GM23338 (cell line): ENCODE measurements at regions not wholly inside any gene's neighbourhood (a gene's known extent, or its start where the extent isn't known, plus 50 kb on each side); places are given as distances from the start of the nearest gene placed in this dataset.

ENCODE experiments used
- ATAC-seq: fragments of 200-7000 bp; cut with Tn5 transposase; 3 replicates; pipeline ENCODE4 v1.9.1; 2020
- DNase-seq: peaks from one replicate; pipeline ENCODE4 v3.0.0-alpha.2; 2015; ENCODE audit warnings: low spot score
- H2AFZ ChIP-seq: fragments of 200-600 bp; sonication (generic); 2 replicates; pipeline ENCODE4 v1.8.0; 2016; ENCODE audit warnings: antibody characterized with exemption, mild to moderate bottlenecking, moderate library complexity
- H3F3A ChIP-seq: fragments of 200-600 bp; sonication (generic); replicated peaks from 2 replicates; pipeline ENCODE4 v1.8.0; 2017; ENCODE audit warnings: antibody characterized with exemption, mixed run types, low read depth
- H3K27ac ChIP-seq: fragments of 200-600 bp; sonication (generic); 2 replicates; pipeline ENCODE4 v1.6.1; 2016; ENCODE audit warnings: low read depth
- H3K27me3 ChIP-seq: fragments of 200-600 bp; sonication (generic); 2 replicates; pipeline ENCODE4 v1.8.0; 2016; ENCODE audit warnings: mild to moderate bottlenecking, mixed run types, moderate library complexity; ENCODE audit not compliant: insufficient read depth
- H3K36me3 ChIP-seq: fragments of 200-600 bp; sonication (generic); 2 replicates; pipeline ENCODE4 v1.8.0; 2016; ENCODE audit warnings: mild to moderate bottlenecking; ENCODE audit not compliant: insufficient read depth
- H3K4me1 ChIP-seq: fragments of 200-600 bp; sonication (generic); 2 replicates; pipeline ENCODE4 v1.8.0; 2016; ENCODE audit warnings: mild to moderate bottlenecking, moderate library complexity; ENCODE audit not compliant: insufficient read depth
- H3K4me2 ChIP-seq: fragments of 200-600 bp; sonication (generic); 2 replicates; pipeline ENCODE4 v1.7.1; 2017; ENCODE audit warnings: mixed run types
- H3K4me3 ChIP-seq: fragments of 200-600 bp; sonication (generic); 2 replicates; pipeline ENCODE4 v1.6.1; 2016; ENCODE audit warnings: mixed run types
- H3K79me2 ChIP-seq: fragments of 200-600 bp; sonication (generic); replicated peaks from 2 replicates; pipeline ENCODE4 v1.8.0; 2017; ENCODE audit warnings: mild to moderate bottlenecking; ENCODE audit not compliant: insufficient read depth
- H3K9me2 ChIP-seq: fragments of 200-600 bp; sonication (generic); 2 replicates; pipeline ENCODE4 v1.8.0; 2017; ENCODE audit not compliant: insufficient read depth
- H4K20me1 ChIP-seq: fragments of 200-600 bp; sonication (generic); replicated peaks from 2 replicates; pipeline ENCODE4 v1.8.0; 2017; ENCODE audit warnings: mild to moderate bottlenecking; ENCODE audit not compliant: insufficient read depth
- H3K27ac Mint-ChIP-seq: 2 replicates; pipeline ENCODE4 v1.8.0; 2020; ENCODE audit warnings: inconsistent platforms, mild to moderate bottlenecking, moderate library complexity, mixed read lengths
- H3K27me3 Mint-ChIP-seq: 3 replicates; pipeline ENCODE4 v1.8.0; 2022; ENCODE audit warnings: low read depth, mild to moderate bottlenecking, moderate library complexity, mixed read lengths, inconsistent platforms; ENCODE audit not compliant: insufficient read depth, poor library complexity
- H3K36me3 Mint-ChIP-seq: 3 replicates; pipeline ENCODE4 v1.8.0; 2021; ENCODE audit warnings: low read depth, mild to moderate bottlenecking, inconsistent platforms, moderate library complexity, mixed read lengths
- H3K4me1 Mint-ChIP-seq: 3 replicates; pipeline ENCODE4 v1.8.0; 2020; ENCODE audit warnings: mild to moderate bottlenecking, inconsistent platforms, mixed read lengths
- H3K4me3 Mint-ChIP-seq: 3 replicates; pipeline ENCODE4 v1.8.0; 2021; ENCODE audit warnings: moderate library complexity, mild to moderate bottlenecking, inconsistent platforms, mixed read lengths
- H3K9me3 Mint-ChIP-seq: 3 replicates; pipeline ENCODE4 v1.8.0; 2020; ENCODE audit warnings: moderate library complexity, mild to moderate bottlenecking, inconsistent platforms, mixed read lengths
- ETS1 ChIP-seq: IDR thresholded peaks from 2 replicates; pipeline ENCODE4 v1.6.1; 2016; ENCODE audit warnings: antibody characterized with exemption
- EZH2 ChIP-seq: fragments of 200-600 bp; sonication (generic); IDR thresholded peaks from one replicate; pipeline ENCODE4 v1.8.0; 2017; ENCODE audit warnings: antibody characterized with exemption, mild to moderate bottlenecking, low read depth; ENCODE audit not compliant: unreplicated experiment
- JUNB ChIP-seq: IDR thresholded peaks from one replicate; pipeline ENCODE4 v1.6.1; 2016; ENCODE audit warnings: antibody characterized with exemption; ENCODE audit not compliant: unreplicated experiment
- POLR2AphosphoS5 ChIP-seq: IDR thresholded peaks from 2 replicates; pipeline ENCODE4 v1.6.1; 2016; ENCODE audit warnings: antibody characterized with exemption, low read depth
- TF ChIP-seq, protein P1 (sequence below), 2 experiments: fragments of 200-600 bp in 1 of 2; sonication (generic) in 1 of 2; conservative IDR thresholded peaks; 2 replicates each; pipeline versions ENCODE4 v1.5.1 to v1.6.1; 2016 to 2017; ENCODE audit warnings: antibody characterized with exemption in 2 of 2, low read depth in 2 of 2, mild to moderate bottlenecking in 2 of 2, moderate library complexity in 1 of 2
- TF ChIP-seq, protein P2 (sequence below): IDR thresholded peaks from one replicate; pipeline ENCODE4 v1.6.1; 2018; ENCODE audit warnings: antibody characterized with exemption; ENCODE audit not compliant: unreplicated experiment

GRCh38 chr4:151530783-151531182 lies 121.8 kb downstream of the FHIP1A start:
- no peak overlapping the region for H3K27ac Mint-ChIP-seq
- H3K4me2 ChIP-seq: no peak overlapping the region
- H2AFZ ChIP-seq: no peak overlapping the region
- no peak for DNase-seq
- no peaks in the 10 kb centered on the region for H3K36me3 ChIP-seq
- no peaks in the 10 kb centered on the region for H3F3A ChIP-seq
- peaks cover 24% of the 10 kb centered on the region for H3K4me1 Mint-ChIP-seq
- H3K9me2 ChIP-seq: no peaks in the 10 kb centered on the region
- H3K79me2 ChIP-seq: peaks cover 37% of the 10 kb centered on the region
- no peak overlapping the region for H3K4me3 ChIP-seq
- no peak for ATAC-seq
- peaks cover 12% of the 10 kb centered on the region for H3K9me3 Mint-ChIP-seq
- no peak overlapping the region for H3K27ac ChIP-seq
- H3K4me3 Mint-ChIP-seq: no peak overlapping the region
- H3K36me3 Mint-ChIP-seq: peaks cover 20% of the 10 kb centered on the region; the same call in 2 of the 3 replicates
- H3K27me3 Mint-ChIP-seq: peaks cover 2% of the 10 kb centered on the region
- no peak for TF ChIP-seq ETS1
- TF ChIP-seq EZH2: no peak
- no peak for TF ChIP-seq JUNB
- TF ChIP-seq POLR2AphosphoS5: no peak
- TF ChIP-seq, protein P1, sequence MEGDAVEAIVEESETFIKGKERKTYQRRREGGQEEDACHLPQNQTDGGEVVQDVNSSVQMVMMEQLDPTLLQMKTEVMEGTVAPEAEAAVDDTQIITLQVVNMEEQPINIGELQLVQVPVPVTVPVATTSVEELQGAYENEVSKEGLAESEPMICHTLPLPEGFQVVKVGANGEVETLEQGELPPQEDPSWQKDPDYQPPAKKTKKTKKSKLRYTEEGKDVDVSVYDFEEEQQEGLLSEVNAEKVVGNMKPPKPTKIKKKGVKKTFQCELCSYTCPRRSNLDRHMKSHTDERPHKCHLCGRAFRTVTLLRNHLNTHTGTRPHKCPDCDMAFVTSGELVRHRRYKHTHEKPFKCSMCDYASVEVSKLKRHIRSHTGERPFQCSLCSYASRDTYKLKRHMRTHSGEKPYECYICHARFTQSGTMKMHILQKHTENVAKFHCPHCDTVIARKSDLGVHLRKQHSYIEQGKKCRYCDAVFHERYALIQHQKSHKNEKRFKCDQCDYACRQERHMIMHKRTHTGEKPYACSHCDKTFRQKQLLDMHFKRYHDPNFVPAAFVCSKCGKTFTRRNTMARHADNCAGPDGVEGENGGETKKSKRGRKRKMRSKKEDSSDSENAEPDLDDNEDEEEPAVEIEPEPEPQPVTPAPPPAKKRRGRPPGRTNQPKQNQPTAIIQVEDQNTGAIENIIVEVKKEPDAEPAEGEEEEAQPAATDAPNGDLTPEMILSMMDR (conservative IDR thresholded peaks at IDR 0.05; ENCODE audit: low read depth in 2 of 2): peak; percentile 50 to 53
- H3K27me3 ChIP-seq: no peaks in the 10 kb centered on the region
- no peaks in the 10 kb centered on the region; the same call in 1 of the 2 replicates for H4K20me1 ChIP-seq
- H3K4me1 ChIP-seq: peaks cover 7% of the 10 kb centered on the region

DNA sequence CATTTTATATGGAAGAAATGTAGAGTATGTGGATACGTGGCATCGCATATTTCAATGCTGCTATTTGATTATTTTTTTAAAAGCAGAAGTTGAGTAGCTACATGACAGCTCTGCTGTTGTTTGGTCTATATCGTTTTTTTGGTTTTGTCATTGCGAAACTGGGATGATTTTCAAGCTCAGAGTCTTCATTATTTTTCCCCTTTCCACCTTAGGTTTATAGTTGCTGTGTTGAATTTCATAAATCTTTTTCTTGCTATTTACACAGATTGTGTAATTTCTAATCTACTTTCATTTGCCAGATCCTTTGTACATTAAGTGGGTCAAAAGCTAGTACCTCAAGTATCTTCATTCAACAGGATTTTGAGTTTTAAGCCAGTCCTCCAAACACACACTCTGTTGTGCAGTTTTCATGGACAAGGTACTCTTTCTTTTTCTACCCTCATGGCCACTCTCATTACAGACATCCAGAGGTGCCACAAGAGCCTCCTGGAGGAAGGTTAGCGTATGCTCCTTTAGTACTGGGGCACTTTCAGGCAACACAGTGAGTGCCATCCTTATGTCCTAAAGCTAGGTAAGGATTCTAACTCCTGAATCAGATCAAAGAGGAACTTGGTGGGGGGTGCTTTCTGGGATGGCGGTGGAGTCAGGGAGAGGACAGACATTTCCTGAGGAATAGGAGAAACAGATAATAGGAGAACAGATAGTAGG lies 123.2 kb downstream of the FHIP1A start:
- H2AFZ ChIP-seq: no peak overlapping the region
- H3K27ac ChIP-seq: no peak overlapping the region
- peaks cover 5% of the 10 kb centered on the region for H3K9me3 Mint-ChIP-seq
- H3K4me3 ChIP-seq: no peak overlapping the region
- peaks cover 24% of the 10 kb centered on the region for H3K4me1 Mint-ChIP-seq
- DNase-seq: no peak
- H3K27me3 ChIP-seq: no peaks in the 10 kb centered on the region
- peak; percentile 71 for ATAC-seq
- H3K36me3 Mint-ChIP-seq: peaks cover 22% of the 10 kb centered on the region; the same call in 2 of the 3 replicates
- TF ChIP-seq, protein P2, sequence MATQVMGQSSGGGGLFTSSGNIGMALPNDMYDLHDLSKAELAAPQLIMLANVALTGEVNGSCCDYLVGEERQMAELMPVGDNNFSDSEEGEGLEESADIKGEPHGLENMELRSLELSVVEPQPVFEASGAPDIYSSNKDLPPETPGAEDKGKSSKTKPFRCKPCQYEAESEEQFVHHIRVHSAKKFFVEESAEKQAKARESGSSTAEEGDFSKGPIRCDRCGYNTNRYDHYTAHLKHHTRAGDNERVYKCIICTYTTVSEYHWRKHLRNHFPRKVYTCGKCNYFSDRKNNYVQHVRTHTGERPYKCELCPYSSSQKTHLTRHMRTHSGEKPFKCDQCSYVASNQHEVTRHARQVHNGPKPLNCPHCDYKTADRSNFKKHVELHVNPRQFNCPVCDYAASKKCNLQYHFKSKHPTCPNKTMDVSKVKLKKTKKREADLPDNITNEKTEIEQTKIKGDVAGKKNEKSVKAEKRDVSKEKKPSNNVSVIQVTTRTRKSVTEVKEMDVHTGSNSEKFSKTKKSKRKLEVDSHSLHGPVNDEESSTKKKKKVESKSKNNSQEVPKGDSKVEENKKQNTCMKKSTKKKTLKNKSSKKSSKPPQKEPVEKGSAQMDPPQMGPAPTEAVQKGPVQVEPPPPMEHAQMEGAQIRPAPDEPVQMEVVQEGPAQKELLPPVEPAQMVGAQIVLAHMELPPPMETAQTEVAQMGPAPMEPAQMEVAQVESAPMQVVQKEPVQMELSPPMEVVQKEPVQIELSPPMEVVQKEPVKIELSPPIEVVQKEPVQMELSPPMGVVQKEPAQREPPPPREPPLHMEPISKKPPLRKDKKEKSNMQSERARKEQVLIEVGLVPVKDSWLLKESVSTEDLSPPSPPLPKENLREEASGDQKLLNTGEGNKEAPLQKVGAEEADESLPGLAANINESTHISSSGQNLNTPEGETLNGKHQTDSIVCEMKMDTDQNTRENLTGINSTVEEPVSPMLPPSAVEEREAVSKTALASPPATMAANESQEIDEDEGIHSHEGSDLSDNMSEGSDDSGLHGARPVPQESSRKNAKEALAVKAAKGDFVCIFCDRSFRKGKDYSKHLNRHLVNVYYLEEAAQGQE: no peak
- no peak overlapping the region for H3K4me2 ChIP-seq
- H3K27me3 Mint-ChIP-seq: no peaks in the 10 kb centered on the region
- peaks cover 37% of the 10 kb centered on the region for H3K79me2 ChIP-seq
- H3F3A ChIP-seq: no peaks in the 10 kb centered on the region
- H3K27ac Mint-ChIP-seq: no peak overlapping the region
- no peak overlapping the region for H3K4me3 Mint-ChIP-seq
- peaks cover 9% of the 10 kb centered on the region for H3K4me1 ChIP-seq
- no peaks in the 10 kb centered on the region; the same call in 1 of the 2 replicates for H4K20me1 ChIP-seq
- no peaks in the 10 kb centered on the region for H3K9me2 ChIP-seq
- no peaks in the 10 kb centered on the region for H3K36me3 ChIP-seq
